ENCODE measurements at regions not wholly inside any gene's neighbourhood (a gene's known extent, or its start where the extent isn't known, plus 50 kb on each side); places are given as distances from the start of the nearest gene placed in this dataset.

DNA sequence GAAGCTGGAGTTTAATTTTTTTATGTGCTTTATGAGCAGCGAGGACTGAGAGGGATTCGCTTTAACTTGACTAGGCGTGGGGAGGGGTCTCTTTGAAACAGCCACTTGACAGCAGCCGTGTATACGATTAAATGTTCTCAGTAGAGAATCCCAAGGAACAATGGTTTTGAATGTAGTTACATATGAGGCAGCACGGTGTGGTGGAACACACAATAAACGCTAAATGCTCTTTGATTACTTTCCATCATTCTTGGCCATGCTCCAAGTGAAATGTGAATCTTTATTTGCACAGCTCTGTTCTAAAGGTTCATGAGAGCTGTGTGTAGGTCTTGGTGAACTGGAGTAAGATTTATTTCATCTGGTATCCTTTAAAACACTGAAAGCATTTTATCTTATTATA is 251.4 kb upstream of the TGFBR2 start:
- TF ChIP-seq, protein P1, sequence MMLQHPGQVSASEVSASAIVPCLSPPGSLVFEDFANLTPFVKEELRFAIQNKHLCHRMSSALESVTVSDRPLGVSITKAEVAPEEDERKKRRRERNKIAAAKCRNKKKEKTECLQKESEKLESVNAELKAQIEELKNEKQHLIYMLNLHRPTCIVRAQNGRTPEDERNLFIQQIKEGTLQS (CRISPR knock-in tag; conservative IDR thresholded peaks at IDR 0.05) = no peak
- TF ChIP-seq, protein P2, sequence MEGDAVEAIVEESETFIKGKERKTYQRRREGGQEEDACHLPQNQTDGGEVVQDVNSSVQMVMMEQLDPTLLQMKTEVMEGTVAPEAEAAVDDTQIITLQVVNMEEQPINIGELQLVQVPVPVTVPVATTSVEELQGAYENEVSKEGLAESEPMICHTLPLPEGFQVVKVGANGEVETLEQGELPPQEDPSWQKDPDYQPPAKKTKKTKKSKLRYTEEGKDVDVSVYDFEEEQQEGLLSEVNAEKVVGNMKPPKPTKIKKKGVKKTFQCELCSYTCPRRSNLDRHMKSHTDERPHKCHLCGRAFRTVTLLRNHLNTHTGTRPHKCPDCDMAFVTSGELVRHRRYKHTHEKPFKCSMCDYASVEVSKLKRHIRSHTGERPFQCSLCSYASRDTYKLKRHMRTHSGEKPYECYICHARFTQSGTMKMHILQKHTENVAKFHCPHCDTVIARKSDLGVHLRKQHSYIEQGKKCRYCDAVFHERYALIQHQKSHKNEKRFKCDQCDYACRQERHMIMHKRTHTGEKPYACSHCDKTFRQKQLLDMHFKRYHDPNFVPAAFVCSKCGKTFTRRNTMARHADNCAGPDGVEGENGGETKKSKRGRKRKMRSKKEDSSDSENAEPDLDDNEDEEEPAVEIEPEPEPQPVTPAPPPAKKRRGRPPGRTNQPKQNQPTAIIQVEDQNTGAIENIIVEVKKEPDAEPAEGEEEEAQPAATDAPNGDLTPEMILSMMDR (IDR thresholded peaks at IDR 0.05) = no peak
